ENCODE measurements at regions not wholly inside any gene's neighbourhood (a gene's known extent, or its start where the extent isn't known, plus 50 kb on each side); places are given as distances from the start of the nearest gene placed in this dataset.

- TF ChIP-seq ZNF687 (CRISPR knock-in tag; IDR thresholded peaks at IDR 0.05) (no peak), TCF12 (IDR thresholded peaks at IDR 0.05) (no peak), TCF12 (CRISPR knock-in tag; IDR thresholded peaks at IDR 0.05) (no peak)
Observed at GRCh38 chr6:160899671-160900430, 91.7 kb upstream of the MAP3K4 start (continued).

DNA sequence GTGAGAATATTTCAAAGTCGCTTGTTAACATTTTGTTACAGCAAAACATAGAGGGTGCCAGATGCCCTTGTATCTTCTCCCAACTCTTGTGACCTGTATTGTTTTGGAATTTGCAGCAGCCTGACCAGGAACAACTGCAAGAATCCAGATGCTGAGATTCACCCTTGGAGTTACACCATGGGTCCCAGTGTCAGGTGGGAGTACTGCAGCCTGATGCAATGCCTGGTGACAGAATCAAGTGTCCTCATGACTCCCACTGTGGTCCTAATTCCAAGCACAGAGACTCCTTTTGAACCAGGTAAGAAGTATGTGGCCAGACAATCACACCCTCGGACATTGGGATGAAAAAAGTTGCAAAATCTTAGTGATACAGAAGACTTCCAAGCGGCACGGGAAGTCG is 79.6 kb upstream of the MAP3K4 start:
- ChIA-PET POLR2A (no interaction called here), CTCF (ENCODE audit: low intra/inter-chr PET ratio, low total read pairs) (no interaction called here)
- in situ Hi-C loops (cut with HindIII; ENCODE audit: extremely low pct_ligation_motif_present, low pct_unique_long_range_greater_than_20kb) = no loop called here
- no peak for DNase-seq (ENCODE audit: low spot score)
- intact Hi-C loops (cut with micrococcal nuclease; ENCODE audit: unreplicated experiment) = no loop called here
- no peak overlapping the region for H3K9ac ChIP-seq (ENCODE audit: insufficient read depth, low read depth, low read length)
- H3K9me3 ChIP-seq (ENCODE audit: low read length) = no peaks in the 10 kb centered on the region
- peaks cover 2% of the 10 kb centered on the region for H3K4me1 ChIP-seq (ENCODE audit: insufficient read depth, low read length)
- peaks cover 0 to 12% of the 10 kb centered on the region in 2 experiments; a peak in 1 of 5 replicates for H3K27me3 ChIP-seq (ENCODE audit: control insufficient read depth in 1 of 2, insufficient read depth in 2 of 2, low read length in 2 of 2)
- H4K20me1 ChIP-seq (ENCODE audit: insufficient read depth, low read length) = no peaks in the 10 kb centered on the region
- no peak overlapping the region for H3K27ac ChIP-seq (ENCODE audit: extremely low read length, insufficient read depth, low read length)
- peak; percentile 66 for ATAC-seq
- H3K4me3 ChIP-seq (replicated peaks in 1 of 3; ENCODE audit: insufficient read depth in 1 of 3, low read depth in 2 of 3, low read length in 3 of 3) = no peak overlapping the region
- BruUV-seq (replicated peaks) = no TSS peak
- no peak overlapping the region for H3K4me2 ChIP-seq (ENCODE audit: low read depth, low read length)
- WGBS (ENCODE audit: low lambda C conversion rate) = 53% methylated on average over 5 of the region's 5 CpGs
- no peaks in the 10 kb centered on the region for H3K79me2 ChIP-seq (ENCODE audit: insufficient read depth, low read length)
- no peaks in the 10 kb centered on the region for H3K36me3 ChIP-seq (replicated peaks in 1 of 2; ENCODE audit: control insufficient read depth in 1 of 2, insufficient read depth in 2 of 2, low read length in 2 of 2)
- no peak overlapping the region for H2AFZ ChIP-seq (ENCODE audit: low read length)
- FAIRE-seq = no peak
- no peak for TF ChIP-seq CTCF (CRISPR knock-in tag; IDR thresholded peaks at IDR 0.05)
- no peak for TF ChIP-seq STAG1 (CRISPR knock-in tag; IDR thresholded peaks at IDR 0.05)
- TF ChIP-seq, protein P1, sequence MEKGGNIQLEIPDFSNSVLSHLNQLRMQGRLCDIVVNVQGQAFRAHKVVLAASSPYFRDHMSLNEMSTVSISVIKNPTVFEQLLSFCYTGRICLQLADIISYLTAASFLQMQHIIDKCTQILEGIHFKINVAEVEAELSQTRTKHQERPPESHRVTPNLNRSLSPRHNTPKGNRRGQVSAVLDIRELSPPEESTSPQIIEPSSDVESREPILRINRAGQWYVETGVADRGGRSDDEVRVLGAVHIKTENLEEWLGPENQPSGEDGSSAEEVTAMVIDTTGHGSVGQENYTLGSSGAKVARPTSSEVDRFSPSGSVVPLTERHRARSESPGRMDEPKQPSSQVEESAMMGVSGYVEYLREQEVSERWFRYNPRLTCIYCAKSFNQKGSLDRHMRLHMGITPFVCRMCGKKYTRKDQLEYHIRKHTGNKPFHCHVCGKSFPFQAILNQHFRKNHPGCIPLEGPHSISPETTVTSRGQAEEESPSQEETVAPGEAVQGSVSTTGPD (CRISPR knock-in tag; IDR thresholded peaks at IDR 0.05) = no peak
- TF ChIP-seq KAT8 (CRISPR knock-in tag; IDR thresholded peaks at IDR 0.05) = no peak
- TF ChIP-seq ZNF207 (IDR thresholded peaks at IDR 0.05; ENCODE audit: borderline replicate concordance) = no peak
- TF ChIP-seq ZNF530 (CRISPR knock-in tag; IDR thresholded peaks at IDR 0.05; ENCODE audit: low read depth) = no peak
- TF ChIP-seq ZBTB25 (CRISPR knock-in tag; IDR thresholded peaks at IDR 0.05) = no peak

Measured in HepG2 (cell line).